ENCODE measurements at regions not wholly inside any gene's neighbourhood (a gene's known extent, or its start where the extent isn't known, plus 50 kb on each side); places are given as distances from the start of the nearest gene placed in this dataset.

DNA sequence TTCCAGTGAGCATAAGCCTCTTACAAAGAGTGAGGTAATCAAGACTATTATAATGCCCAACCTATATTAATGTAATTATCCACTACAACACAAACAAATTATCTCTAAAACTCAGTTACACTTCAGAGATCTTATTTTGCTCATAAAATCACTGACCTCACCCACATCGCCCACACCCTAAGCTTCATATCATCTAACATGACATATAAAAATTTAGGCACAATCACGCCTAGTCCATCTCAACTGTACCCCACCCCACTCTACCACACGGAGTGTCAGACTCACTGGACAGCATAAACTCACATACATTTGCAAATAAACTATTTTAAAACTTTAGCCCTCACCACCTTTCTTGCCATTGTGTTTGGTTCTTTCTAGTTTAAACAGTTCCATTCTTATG lies 252.4 kb downstream of the PCDH7 start:
- TF ChIP-seq POLR2AphosphoS5 (IDR thresholded peaks at IDR 0.05): no peak
- TF ChIP-seq, protein P1, sequence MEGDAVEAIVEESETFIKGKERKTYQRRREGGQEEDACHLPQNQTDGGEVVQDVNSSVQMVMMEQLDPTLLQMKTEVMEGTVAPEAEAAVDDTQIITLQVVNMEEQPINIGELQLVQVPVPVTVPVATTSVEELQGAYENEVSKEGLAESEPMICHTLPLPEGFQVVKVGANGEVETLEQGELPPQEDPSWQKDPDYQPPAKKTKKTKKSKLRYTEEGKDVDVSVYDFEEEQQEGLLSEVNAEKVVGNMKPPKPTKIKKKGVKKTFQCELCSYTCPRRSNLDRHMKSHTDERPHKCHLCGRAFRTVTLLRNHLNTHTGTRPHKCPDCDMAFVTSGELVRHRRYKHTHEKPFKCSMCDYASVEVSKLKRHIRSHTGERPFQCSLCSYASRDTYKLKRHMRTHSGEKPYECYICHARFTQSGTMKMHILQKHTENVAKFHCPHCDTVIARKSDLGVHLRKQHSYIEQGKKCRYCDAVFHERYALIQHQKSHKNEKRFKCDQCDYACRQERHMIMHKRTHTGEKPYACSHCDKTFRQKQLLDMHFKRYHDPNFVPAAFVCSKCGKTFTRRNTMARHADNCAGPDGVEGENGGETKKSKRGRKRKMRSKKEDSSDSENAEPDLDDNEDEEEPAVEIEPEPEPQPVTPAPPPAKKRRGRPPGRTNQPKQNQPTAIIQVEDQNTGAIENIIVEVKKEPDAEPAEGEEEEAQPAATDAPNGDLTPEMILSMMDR (IDR thresholded peaks at IDR 0.05): no peak
